IPS-11a (cell line): ENCODE measurements at regions not wholly inside any gene's neighbourhood (a gene's known extent, or its start where the extent isn't known, plus 50 kb on each side); places are given as distances from the start of the nearest gene placed in this dataset.

Source experiments
- H3K4me3 ChIP-seq: one replicate; pipeline ENCODE4 v1.5.1; 2013; ENCODE audit warnings: low read depth, low read length, control low read depth

DNA sequence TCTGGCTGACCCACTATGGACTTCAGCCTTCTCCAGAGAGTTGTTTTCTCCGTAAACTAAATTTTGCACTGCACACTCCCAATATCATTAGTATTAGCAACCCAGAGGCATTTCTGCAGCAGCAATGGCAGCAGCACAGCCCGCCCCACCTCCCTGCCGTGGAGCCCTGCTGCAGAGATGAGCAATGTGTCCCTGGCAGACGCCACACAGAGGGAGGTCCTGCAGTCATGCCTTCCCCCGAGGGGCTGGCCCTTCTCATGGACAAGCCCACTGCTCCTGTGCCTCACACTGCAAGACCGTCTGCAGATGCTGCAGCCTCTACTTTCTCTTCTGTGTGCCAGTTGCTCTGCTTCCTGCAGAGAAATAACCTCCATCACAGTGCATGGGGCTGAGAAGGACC lies 393.4 kb upstream of the MKI67 start:
- no peak overlapping the region for H3K4me3 ChIP-seq

GRCh38 chr10:128520211-128520815 lies 394.1 kb upstream of the MKI67 start:
- no peak overlapping the region for H3K4me3 ChIP-seq

DNA sequence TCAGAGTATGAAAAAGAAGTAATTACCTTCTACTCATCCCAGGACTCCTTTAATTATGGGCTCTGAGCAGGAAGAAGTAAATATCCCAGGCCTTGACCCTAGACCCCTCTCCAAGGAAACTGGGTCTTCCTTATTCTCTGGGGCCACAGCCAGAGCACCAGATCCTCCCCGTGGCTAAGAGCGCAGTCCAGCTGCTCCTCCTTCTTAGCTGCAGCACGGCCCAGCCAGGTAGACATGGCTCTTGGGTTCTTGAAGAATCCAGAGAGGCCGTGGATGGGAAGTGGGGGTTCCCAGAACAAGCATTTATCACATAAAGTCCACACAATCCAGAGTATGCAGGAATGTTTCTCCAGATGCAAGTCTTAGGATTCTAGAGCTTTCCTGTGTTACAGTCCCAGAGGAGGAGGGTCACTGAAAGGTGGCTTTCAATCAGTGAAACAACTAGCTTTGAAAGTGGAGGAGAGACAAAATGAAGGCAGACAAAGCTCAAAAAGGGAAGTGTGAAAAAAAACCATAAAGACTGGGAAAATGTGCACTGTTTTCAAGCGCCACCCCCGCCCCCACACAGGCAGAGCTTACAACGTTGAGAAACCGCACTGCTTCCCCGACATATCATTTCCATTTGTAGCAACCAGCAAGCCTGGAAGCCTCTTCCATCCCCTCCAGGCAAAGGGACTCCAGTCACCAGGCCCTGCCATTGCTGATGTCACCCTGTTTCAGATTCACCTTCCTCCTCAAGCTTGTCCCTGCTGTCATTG lies 396.5 kb upstream of the MKI67 start:
- H3K4me3 ChIP-seq, result no peak overlapping the region

- no peak overlapping the region for H3K4me3 ChIP-seq
Measured at GRCh38 chr10:128525444-128525843, 399.2 kb upstream of the MKI67 start.

- H3K4me3 ChIP-seq, result no peak overlapping the region
Measured at GRCh38 chr10:128525936-128526335, 399.7 kb upstream of the MKI67 start.

DNA sequence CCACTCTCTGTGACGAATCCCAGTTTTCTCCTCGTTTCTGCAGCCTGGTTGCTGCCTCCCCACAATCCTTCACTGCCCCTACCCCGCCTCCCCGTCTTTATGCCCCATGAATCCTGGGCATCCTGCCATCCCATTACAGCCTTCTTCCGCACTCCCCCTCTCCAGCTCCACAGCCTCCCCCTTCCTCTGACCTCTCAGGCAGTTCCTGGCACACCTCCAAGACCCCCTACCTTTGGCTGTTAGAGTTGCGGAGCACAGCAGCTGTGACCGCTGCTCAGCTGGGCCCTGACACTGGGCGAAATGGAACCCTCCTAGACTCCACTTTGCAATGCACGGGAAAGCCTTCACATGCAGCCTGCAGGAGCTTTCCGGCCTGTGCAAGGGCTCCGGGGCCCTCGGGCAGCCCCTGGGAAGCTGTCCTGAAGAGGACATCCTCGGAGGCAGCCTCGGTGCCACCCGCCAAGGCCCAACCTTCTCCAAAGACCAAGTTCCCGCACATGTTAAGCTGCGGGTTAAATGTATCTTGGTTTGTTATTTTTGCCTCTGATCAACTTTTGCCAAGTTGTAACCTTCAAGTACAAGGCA lies 400.7 kb upstream of the MKI67 start:
- no peak overlapping the region for H3K4me3 ChIP-seq

- no peak overlapping the region for H3K4me3 ChIP-seq
Measured at GRCh38 chr10:128527711-128528110, 401.5 kb upstream of the MKI67 start.

- H3K4me3 ChIP-seq, result no peak overlapping the region
Measured at GRCh38 chr10:128528167-128528566, 401.9 kb upstream of the MKI67 start.

GRCh38 chr10:128528781-128529180 lies 402.6 kb upstream of the MKI67 start:
- no peak overlapping the region for H3K4me3 ChIP-seq

- no peak overlapping the region for H3K4me3 ChIP-seq
Measured at GRCh38 chr10:128529225-128529624, 403.0 kb upstream of the MKI67 start.

DNA sequence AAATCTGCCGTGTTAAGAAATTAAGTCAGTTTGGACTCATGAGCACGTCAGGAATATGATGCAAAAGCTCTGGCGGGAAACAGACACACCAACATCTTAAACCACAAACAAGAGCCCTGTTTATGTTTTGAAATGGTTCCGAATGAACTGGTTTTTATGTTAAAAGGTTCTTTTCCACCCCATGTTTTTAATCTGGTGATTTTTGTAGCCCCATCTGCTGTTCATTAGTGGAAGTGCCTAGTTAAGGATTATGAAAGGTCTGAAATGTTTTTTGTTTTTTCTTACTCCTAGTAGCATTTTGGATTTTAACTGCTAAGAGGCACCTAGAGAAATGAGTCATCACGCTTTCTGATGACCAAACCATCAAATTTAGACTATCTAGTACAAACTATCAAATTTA lies 404.1 kb upstream of the MKI67 start:
- no peak overlapping the region for H3K4me3 ChIP-seq

- H3K4me3 ChIP-seq, result no peak overlapping the region
Measured at GRCh38 chr10:128530946-128531345, 404.7 kb upstream of the MKI67 start.

DNA sequence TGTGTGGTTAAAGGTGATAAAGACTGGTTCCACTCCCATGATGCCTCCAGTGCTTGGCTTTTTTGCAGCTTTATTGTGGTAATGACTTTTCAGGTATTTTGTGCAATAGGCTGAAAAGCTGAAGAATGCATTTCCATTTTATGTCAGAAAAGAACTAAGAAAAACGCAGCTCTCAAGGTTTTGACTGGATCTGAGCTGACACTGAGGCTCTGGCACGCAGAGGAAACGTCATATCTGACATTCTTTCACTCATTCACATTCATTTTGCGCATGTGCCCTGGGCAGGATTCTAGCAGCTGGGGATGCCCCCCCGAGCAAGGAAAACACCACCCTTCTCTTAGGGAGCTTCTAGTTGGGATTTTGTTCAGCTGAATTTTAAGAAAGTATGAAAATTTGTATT lies 408.5 kb upstream of the MKI67 start:
- no peak overlapping the region for H3K4me3 ChIP-seq

DNA sequence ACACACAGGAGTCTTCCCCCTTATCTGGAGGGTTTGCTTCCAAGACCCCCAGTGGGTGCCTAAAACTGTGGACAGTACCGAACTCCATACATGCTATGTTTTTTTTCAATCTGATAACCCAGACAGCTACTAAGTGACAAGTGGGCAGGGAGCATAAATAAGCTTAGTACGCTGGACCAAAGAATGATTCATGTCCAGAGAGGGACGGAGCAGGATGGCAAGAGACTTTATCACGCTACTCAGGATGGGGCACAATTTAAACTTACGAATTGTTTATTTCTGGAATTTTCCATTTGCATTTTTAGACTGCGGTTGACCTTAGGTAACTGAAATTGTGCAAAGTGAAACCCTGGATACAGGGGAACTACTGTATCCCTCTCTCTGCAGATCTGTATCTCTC lies 410.0 kb upstream of the MKI67 start:
- no peak overlapping the region for H3K4me3 ChIP-seq

GRCh38 chr10:128537834-128538330 lies 411.7 kb upstream of the MKI67 start:
- no peak overlapping the region for H3K4me3 ChIP-seq

GRCh38 chr10:128538671-128539070 lies 412.4 kb upstream of the MKI67 start:
- H3K4me3 ChIP-seq, result no peak overlapping the region

DNA sequence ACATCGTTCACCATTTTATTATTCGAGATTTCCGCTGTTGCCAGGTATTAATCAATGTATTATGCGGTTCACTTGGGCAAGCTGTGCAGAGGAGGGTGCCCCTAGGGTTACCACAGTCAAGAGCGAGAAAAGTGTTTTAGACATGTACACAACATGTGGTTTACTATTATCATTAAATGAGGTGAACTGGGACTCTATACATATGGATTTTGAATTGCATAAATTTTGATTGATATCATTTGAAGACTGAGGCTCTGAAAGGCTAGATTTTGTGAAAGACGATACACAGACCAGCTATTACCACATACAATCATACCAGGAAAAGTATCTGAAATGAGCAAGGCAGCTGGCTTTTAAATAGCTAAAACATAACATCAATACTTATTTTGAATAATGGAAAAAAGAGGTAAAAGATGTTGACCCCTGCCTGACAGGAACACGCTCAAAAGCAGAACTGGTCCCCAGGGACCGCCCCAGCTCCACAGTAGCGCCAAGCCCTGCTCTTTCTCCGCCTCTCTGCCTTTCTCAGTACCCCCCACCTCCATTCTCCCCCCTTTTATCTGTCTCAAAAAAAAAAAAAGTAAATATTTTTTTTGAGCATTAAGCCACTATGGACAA lies 413.4 kb upstream of the MKI67 start:
- H3K4me3 ChIP-seq, result no peak overlapping the region

GRCh38 chr10:128540128-128540762 lies 414.0 kb upstream of the MKI67 start:
- H3K4me3 ChIP-seq, result peak overlapping the region; percentile 20

DNA sequence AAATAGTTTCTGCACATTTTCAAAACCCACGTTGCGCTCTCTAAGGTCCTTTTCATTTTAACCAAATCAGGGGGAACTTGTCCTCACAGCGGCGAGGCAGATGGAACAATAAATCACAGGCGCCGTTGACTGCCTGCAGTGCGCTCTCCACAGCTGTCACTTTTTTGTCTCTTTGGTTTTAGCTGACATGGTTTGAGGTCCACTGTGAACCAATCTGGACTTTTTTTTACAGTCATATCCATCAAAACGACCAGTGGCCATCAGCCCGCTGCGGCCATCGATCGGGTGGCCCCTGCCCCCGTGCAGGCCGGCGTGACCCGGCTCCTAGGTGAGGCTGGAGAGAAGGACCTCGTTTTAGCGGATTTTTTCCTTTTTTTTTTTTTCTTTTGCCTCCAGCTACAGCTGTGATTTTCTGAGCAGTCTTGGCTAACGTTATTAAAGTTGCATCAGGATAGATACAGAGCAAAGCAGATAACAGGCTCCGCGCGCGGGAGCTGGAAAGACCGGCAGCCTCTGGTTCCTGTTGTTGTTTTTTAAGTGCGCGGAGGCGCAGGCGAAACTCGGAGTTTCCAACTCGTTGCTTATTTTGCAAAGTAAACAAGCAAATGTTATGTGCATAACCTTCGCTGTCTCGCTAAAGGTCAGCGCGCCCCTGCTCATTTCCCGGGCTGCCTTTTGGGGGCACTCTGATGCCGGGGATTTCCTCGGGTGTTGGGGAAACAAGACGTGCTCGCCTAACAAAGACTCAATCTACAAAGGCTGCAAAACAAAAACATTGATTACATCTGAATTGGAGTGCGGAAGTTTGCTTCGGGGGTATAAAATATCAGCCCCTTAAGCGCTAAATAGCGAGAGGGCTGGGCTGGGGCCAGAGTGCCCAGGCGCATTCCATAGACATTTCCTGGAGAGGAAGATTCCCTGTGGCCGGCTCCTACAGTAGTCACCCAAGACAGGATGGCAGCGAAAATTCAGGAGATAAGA lies 414.8 kb upstream of the MKI67 start:
- H3K4me3 ChIP-seq, result peak overlapping the region; percentile 24

DNA sequence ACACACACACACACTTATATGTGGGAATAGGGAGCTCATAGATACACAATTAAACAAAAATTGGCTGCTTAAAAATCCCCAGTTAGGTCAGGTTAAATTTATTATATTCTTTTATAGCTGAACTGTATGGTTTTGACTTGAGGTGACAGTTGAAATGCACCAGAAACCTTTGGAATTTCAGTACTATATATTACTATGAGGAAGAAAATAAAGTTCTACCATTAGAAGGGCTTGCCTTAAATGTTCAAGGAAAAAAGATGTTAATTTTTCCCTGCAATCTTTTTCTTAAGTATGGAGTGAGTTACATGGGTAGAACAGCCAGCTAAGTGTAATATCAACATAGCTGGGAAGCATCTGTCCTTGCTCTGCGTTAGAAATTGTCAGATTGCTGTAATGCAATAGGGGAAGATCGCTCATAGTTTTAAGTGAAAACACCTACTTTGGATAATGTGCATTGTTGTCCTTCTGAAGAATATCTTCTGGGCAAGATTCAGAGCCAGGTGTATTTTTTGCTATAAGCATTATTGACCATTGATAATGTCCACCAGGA lies 415.8 kb upstream of the MKI67 start:
- no peak overlapping the region for H3K4me3 ChIP-seq
